IPS DF 19.7 (cell line): ENCODE measurements at regions not wholly inside any gene's neighbourhood (a gene's known extent, or its start where the extent isn't known, plus 50 kb on each side); places are given as distances from the start of the nearest gene placed in this dataset.

Source experiments
- DNase-seq: peaks from one replicate; pipeline ENCODE4 v3.0.0-alpha.2; 2013; ENCODE audit warnings: low read depth, low spot score

DNA sequence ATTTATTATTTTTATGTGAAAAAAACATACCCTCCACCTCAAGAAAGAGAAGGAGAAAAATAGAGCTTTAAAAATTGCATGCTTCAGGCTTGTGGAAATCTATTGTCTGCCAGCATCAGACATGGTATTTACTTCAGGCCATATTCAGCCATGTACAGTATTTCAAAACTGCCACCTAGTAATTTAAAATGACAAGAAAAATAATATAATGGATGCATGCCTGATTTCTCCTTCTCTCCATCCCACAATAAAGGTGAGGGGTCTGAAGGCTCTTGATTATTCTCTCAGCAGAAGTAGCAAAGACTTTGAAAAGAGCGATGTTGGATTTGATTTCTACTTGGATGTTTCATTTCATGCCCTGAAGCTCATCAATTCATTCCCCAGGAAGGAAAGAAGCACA, 250.7 kb downstream of the TBC1D4 start:
- DNase-seq, result no peak

DNA sequence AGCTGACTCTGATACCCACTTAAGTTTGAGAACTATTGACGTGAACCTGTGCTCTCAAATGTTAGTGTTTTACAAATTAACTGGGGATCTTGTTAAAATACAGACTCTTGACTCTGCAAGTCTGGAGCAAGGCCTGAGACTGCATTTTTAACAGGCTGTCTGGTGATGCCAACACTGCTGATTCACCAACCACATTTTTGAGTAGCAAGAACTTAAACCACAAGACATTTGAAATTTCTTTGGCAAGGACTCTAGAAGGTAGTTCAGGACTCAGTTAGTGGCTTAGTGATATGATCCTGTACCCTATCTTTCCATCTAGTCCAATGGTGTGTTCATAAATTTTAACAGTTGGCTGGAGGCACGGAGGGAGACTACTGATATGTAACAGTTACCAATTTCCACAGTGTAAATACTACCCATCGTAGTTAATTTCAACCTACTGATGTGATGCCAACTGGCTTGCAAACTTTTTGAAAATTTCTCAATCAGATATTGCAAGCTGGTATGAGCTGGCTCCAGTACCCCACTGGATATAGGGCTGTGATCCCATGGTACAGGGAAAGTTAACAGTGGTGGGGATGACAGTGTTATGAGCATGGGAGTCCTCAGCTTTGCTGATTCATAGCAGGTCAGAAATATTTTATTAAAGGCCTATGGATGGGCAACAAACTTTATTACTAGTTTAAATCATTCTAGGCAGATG, 255.1 kb downstream of the TBC1D4 start:
- DNase-seq, result no peak

DNA sequence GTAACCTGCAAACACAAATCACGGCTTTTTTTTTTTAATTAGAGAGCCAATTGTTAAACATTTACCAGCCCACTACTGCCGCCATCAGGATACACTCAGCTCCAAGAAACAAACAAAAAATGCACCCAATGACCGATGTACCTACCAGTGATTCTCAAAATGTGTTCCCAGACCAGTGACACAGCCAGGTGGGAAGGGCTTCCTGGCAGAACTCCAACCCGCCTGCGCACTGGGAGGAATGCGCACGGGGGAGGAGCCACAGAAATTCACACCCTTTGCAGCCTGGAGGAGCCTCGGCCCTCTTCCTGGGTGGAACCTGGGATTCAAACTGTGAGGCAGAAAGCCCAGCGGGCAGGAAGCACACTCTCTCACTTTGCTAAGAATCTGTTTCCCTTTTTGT, 255.9 kb downstream of the TBC1D4 start:
- peak; percentile 30 for DNase-seq

DNA sequence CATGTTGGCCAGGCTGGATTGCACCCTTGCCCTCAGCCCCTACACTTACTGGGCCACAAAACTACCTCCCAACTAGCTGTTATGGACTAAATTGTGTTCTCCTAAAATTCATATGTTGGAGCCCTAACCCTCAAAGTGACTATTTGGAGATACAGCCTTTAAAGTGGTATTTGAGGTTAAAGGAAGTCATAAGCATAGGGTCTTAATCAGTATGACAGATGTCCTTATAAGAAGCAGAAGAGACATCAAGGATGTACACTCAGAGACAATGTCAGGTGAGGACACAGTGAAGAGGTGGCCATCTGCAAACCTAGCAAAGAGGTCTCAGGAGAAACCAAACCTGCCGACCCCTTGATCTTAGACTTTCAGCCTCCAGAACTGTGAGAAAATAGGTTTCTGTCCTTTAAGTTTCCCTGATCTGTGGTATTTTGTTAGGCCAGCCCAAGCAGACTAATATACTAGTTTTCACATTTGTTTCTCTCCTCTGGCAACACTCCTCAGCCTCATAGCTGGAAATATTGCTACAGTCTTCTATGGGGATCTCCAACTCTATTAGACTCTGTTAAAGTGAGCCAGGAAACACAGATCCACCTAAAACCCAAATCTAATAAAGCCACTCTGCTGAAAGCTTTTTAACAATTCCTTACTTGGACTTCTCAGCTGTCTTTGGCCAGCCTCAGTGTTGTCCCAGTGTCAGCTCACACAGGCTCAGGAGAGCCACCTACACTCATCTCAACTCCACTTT, 256.5 kb downstream of the TBC1D4 start:
- DNase-seq, result no peak

DNA sequence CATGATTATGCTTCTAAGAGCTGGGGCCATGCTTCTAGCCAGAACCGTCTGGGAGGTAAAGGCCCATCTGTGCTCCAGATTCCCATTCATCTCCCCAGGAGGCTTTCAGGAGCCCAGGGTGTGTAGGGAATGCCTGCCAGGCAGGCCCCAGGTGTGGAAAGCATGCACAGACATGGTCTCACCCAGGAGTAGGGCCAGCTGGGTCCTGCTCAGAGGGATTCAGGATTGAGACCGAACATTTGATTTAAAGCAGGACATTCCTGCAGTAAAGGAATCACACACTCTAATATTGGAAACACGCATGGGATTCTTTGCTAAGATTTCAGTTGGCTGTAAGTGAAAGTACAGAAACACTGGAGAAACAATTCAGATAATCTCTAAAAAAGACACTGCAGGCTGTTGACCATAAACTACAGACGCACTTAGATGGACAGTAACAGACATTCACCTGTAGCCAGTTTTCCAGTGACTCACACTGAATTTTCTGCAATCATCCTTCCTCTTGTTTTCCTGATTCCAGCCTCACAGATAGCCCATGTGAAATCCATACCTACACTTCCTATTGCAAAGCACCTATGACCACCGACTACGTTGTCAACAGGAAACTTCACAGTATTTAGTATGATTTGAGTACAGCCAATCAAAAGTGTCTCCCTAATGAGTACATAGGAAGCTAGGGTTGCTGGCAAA, 257.8 kb downstream of the TBC1D4 start:
- DNase-seq, result no peak

DNA sequence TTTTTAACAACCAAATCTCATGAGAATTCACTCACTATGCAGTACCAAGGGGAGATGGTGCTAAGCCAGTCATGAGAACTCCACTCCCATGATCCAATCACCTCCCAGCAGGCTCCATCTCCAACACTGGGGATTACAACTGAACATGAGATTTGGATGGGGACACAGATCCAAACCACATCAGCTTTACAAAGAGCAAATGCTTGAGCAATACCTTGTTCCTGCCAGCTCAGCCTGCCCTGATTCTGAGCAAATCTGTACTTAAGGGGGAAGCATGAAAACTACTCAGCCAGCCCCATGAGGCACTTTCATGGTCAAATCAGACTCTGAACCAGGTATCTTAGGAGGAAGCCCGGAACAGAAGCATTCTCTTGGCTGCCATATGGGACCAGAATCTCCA, 259.9 kb downstream of the TBC1D4 start:
- DNase-seq, result no peak

DNA sequence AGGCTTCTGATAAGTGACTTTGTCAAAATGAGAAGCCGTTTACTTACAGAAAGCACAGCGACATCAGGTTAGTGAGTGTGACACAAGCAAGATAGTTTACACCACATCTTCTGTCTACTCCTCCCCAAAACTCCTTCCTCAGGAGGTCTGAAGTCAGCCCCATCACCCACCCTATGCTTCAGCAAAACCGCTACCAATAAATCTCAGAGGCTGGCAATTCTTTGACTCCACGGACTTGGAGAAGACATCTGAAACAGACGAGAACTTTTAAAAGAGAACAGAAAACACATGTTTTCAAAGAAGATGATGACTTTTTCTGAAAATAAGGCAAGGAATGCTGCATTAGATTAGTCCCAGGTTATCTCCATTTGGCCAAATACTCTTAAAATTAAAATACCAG, 261.1 kb downstream of the TBC1D4 start:
- no peak for DNase-seq

DNA sequence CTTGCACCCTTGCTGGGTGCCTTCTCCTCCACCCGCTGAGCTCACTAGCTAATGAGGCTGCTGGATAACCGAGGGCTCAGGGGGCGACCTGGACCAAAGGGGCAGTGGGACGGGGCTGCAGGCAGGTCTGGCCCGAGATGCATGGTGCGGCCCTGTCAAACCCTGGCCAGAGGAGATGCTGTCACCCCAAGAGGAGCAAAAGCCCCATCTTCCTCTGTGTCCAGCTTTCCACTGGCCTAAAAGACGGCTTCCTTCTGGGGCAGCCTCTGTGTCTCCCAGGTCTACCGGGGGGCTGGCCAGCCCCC, 261.8 kb downstream of the TBC1D4 start:
- no peak for DNase-seq

DNA sequence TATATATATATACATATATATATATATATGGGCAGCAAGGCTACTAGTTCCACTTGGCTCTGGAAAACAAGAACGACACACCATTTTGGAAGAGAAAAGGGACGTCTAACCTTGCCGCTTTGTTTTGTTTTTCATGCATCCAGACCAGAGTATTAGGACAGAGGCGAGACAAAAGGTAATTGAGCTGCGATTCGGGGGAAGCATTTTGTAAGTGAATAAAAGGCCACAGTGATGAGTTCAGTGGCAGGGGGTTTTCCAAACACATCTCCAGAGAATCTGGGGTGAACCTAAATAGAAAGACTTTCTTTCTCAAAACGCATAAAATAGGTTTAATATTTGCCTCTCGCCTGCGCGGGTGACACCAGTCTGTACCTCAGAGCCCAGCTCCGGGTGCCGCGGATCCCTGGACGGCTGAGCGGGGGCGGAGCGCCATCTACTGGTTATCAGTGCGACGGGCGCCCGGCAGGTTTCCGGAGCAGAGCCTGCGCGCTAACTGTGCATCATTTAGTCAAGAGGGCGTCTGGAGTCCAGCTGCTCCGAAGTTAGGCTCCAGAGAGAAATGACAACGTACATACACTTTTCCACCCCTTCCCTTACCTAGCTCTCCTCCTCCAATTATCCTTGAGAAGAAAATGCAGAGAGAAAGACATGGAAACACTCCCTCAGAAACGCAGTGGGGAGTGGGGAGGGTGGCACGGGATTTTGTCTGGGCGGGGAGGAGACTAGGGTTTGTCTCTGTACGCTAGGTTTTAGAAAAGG, 262.3 kb downstream of the TBC1D4 start:
- DNase-seq, result no peak

DNA sequence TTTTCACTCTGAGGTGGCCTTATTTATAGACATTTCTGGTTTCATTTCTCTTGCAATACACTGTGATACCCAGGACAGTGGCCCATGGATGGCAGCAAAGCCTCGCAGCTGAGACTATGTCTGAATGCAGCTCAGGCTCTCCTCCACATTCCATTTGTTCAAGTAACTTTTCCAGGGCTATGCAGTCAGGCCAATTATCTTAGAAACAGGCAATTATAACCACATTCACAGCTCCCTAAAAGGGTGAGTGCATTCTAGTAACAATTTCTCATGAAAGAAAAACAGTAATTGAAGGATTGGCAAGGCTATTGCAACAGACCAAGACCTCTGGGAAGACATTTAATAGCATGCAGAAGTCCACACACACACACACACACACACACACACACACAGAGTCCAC, 264.0 kb downstream of the TBC1D4 start:
- DNase-seq, result no peak

DNA sequence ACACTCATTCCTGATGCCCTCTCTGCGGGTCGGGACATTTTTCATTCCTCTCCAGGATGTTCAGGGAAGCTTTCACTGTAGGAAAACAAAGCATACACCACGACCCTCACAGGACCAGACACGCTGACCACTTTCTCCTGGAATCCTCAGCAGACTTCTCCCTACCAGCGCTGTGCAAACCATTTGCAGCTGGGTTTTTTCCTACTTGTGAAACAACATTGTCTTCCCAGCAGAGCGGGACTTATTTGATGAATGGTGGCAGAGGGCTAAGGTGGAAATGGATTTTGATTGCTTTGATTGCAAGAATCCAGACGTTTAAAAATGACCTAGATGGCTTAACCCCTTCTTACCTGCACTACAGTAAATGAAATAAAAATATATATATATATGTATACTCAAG, 265.9 kb downstream of the TBC1D4 start:
- DNase-seq, result no peak

DNA sequence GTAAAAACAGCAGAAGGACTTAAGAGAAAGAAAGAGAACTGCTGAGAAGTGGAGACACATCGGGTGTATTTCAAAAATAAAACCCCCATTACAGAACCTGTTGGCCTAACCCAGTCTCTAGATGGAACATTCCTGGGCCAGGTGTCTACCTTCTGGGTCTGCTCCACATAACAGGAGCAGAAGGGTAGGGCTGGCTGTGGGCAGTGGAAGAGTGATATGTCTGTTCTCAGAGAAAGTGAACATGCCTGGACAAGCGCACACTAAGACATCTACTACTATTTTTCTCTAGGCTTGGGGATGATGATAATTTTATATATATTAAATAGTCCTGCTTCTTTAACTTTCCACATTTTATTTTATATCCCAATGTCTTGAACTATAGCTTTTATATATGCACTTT, 267.1 kb downstream of the TBC1D4 start:
- DNase-seq, result no peak

DNA sequence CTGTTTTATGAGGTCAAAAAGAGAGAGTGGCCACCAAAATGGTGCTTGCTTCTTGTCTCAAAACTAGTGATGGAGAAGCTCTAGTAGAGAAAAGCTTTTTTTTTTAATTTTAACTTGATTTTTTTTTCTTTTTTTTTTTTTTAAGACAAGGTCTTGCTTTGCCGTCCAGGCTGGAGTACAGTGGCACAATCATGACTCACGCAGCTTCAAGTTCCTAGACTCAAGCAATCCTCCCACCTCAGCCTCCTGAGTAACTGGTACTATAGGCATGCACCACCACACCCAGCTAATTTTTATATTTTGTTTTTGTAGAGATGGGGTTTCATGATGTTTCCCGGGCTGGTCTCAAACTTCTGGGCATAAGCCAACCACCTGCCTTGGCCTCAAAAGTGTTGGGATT, 279.0 kb downstream of the TBC1D4 start:
- DNase-seq, result no peak

DNA sequence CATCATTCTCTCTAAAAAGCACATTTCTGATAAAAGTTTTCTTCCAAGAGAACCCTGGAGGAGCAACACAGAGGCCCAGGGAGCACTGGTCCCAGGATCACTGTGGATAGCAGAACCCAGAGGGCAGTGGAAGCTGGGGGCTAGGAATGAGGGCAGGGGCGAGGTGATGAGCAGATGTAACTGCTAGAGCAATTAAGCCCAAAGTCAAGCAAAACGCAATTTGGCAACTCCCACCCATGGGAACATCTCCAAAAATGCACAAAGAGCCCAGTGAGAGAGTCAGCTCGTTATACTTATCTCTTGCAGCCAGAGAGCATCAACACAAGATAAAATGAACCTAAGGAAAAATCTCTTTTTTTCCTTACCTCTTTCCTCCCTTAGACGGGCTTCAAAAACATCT, 284.2 kb downstream of the TBC1D4 start:
- DNase-seq, result no peak

DNA sequence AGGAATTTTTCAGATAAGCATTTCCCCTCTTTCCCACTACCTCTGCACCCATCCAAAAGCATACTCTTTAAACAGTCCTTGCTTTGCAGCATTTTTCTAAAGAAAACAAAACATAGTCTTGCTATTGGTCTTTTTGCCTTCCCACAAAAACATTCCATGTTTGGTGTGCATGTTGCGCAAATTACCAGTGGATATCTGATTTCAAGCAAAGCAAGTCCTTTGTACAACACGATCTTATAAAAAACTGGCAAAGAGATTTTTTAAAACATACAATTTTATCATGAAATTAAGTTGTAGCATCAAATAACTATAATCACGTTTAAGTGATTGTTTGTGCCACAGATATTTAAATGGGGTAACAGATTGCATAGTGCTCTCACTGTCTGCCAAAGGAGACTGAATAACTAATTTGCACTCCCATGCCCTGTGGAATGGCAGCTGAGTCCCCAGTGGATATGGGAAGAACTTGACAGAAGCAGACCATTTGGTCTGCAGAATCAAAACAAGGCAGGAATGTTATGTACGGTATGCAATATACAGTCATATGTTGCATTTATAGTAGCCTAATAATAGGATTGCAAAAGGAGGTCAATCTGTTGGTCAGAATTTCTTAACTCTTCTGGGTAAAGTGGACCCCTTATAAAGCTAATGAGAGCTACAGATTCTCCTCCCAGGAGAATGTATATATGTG, 285.7 kb downstream of the TBC1D4 start:
- no peak for DNase-seq

DNA sequence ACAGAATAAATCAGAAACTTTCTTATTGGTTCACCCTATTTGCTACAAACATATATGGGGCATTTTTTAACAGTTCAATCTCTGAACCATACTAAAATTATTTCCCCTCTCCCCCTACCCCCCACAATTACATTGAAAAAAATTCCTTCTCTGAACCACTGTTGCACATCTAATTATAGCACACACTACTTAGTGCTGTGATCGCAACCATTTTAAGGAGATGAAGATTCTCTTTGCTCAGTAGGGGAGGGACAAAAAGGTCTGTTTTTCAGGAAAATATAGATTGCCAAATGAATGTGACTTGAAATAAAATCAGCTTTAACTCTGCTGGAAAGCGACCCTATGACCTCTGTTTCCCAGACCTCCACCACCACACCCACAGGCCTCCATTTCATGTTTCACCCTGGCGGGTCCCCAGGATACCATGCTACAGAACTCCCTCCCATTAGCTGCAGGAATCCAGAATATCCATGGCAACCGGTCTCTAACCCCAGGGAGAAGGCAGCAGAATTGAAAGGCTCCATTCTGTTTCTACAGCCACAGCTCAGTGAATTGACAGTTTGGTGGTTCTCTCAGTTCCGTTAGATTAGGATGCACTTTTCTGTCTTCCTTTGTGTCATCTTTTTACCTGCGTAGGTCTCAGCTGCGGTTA, 286.3 kb downstream of the TBC1D4 start:
- no peak for DNase-seq

DNA sequence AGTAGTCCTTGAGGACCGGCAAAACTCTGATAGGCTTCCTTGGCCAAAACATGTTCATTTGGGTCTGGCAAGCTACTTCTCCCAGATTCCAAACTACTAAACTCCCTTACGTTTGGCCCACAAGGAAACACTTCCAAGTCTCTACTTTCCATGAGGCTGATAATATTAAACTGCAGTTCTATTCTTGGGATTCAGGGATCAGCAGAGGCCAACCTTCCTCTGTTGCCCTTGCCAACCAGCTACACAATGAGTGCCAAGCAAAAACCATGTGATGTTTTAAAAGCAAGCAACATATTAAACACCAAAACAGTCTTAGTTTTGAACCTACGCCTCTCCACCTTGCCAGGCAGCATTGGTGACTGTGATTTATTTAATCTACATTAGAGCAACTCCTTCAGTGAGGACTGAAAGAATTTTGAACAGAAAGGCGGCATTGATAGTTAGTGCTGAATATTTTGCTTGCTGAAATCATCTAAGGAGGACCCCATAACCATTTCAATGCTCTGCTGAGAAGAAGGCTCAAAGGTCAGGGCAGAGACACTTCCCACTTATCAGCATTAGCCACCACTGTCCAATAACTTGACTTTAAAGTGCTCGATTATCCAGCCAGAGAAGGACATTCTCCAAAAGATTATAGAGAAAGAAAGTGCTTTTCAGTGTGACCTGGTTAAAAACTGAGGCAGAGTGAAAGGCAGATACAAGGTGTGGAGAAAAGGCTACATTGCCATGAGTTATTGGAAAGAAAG, 287.1 kb downstream of the TBC1D4 start:
- DNase-seq, result no peak

DNA sequence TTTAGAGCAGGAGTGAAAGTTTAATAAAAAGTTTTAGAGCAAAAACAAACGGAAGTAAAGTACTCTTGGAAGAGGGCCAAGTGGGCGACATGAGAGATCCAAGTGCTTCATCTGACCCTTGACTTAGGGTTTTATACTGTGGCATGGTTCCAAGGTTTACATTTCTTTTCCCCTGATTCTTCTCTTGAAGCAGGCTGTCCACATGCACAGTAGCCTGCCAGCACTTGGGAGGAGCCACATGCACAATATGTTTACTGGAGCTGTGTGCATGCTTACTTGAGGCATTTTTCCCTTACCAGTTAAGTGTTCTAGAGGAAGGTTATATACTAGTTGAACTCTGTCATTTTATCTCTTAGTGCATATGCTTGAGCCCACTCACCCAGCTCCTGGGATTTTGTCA, 295.6 kb downstream of the TBC1D4 start:
- DNase-seq, result no peak

DNA sequence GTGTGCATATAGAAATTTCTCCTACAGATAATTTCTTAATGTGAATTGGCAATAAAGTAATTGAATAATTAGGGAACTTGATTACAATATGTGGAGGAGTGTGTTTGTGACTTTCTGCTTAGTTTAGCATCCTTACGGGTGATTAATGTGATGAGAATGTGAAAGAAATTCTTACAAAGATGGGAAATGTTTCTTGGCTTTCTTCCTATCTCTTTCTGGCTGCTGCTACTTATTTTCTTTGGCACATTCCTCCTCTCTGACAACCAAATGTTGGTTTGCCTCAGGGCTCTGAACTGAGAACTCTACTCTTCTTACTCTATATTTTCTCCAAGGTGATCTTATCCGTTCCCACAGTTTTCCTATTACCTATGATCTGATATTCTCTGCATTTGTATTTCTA, 300.1 kb downstream of the TBC1D4 start:
- no peak for DNase-seq

DNA sequence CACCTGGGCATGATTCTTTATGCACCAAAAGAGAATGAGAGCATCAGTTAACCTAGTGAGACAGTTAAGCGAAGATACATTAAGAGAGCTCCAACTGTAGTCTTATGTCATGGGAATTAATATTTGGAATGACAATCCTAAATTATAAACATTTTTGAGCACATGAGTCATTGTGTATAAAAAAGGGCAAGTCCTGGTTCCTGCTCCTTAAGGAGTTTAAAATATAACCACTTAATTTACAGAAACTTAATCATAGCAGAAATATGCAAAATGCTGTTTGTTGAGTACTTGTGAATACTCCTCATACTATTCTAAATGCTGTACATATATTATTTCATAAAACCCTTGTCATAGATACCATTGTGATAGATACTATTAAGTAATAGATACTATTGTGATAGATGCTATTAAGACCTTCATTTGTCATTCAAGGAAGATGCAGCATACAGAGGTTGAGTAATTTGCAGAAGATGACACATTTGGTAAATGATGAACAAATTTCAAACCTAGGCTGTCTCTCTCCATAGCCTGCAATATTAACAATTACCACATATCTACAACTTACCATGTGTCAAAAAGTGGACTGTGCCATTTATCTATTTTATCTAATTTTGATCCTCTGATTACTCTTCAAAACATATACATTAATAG, 301.0 kb downstream of the TBC1D4 start:
- no peak for DNase-seq
